WTC11 (cell line): ENCODE measurements at regions not wholly inside any gene's neighbourhood (a gene's known extent, or its start where the extent isn't known, plus 50 kb on each side); places are given as distances from the start of the nearest gene placed in this dataset.

ENCODE experiments used
- CREM ChIP-seq: sonication (generic); formaldehyde crosslinking; IDR thresholded peaks from 2 replicates; pipeline ENCODE4 v1.8.1; 2022; ENCODE audit warnings: mild to moderate bottlenecking, missing genetic modification reagents, moderate library complexity
- NFYB ChIP-seq: sonication (generic); formaldehyde crosslinking; conservative IDR thresholded peaks from 2 replicates; pipeline ENCODE4 v1.8.0; 2022; ENCODE audit warnings: low read depth, missing genetic modification reagents
- SMAD4 ChIP-seq: sonication (generic); formaldehyde crosslinking; IDR thresholded peaks from 2 replicates; pipeline ENCODE4 v1.8.0; 2022; ENCODE audit warnings: mild to moderate bottlenecking, missing genetic modification reagents
- ZBTB43 ChIP-seq: sonication (generic); formaldehyde crosslinking; IDR thresholded peaks from 2 replicates; pipeline ENCODE4 v1.8.1; 2023; ENCODE audit warnings: mild to moderate bottlenecking, missing genetic modification reagents
- TF ChIP-seq, protein P1 (sequence below): fragments of 200-600 bp; IDR thresholded peaks from 2 replicates; pipeline ENCODE4 v1.8.0; 2022; ENCODE audit warnings: antibody characterized with exemption

DNA sequence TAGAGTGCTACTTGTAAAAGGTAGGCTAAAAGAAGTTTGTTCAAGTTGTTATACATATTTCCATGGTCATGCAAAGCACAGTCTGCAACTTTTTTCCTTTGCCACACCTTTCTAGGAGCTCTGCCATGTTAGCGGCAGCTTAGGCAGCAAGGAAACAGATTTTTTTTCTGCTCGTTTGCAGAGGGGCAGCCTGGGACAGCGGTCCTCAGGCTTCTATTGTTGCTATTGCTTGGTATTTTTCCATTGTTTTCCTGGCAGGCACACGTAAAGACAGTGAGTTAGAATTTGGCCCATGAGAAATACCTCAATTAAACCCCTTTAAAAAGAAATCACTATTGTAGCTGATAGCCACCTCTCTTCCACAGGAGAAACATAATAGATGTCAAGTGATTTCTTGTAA is 391.4 kb downstream of the SH2D1A start:
- TF ChIP-seq NFYB (CRISPR knock-in tag) (no peak), SMAD4 (CRISPR knock-in tag) (no peak), CREM (CRISPR knock-in tag) (no peak), ZBTB43 (no peak)
- TF ChIP-seq, protein P1, sequence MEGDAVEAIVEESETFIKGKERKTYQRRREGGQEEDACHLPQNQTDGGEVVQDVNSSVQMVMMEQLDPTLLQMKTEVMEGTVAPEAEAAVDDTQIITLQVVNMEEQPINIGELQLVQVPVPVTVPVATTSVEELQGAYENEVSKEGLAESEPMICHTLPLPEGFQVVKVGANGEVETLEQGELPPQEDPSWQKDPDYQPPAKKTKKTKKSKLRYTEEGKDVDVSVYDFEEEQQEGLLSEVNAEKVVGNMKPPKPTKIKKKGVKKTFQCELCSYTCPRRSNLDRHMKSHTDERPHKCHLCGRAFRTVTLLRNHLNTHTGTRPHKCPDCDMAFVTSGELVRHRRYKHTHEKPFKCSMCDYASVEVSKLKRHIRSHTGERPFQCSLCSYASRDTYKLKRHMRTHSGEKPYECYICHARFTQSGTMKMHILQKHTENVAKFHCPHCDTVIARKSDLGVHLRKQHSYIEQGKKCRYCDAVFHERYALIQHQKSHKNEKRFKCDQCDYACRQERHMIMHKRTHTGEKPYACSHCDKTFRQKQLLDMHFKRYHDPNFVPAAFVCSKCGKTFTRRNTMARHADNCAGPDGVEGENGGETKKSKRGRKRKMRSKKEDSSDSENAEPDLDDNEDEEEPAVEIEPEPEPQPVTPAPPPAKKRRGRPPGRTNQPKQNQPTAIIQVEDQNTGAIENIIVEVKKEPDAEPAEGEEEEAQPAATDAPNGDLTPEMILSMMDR = no peak
